Gastroesophageal sphincter (tissue), 4 donors: ENCODE measurements at regions not wholly inside any gene's neighbourhood (a gene's known extent, or its start where the extent isn't known, plus 50 kb on each side); places are given as distances from the start of the nearest gene placed in this dataset.

Source experiments
- ATAC-seq: fragments of 150-250 bp; one replicate; pipeline ENCODE4 v1.9.1; 2016; ENCODE audit warnings: mild to moderate bottlenecking, moderate library complexity
- H3K27ac ChIP-seq, 4 donors: fragments of 200-600 bp; sonication (generic) in 3 of 4; 1 replicate in 3 of 4; 2 replicates in 1 of 4; pipeline ENCODE4 v1.5.1; 2016 to 2019
- H3K27me3 ChIP-seq: fragments of 200-600 bp; sonication (generic); one replicate; pipeline ENCODE4 v1.5.1; 2019
- H3K36me3 ChIP-seq, 2 donors: fragments of 200-600 bp; sonication (generic); one replicate each; pipeline ENCODE4 v1.5.1; 2019; ENCODE audit warnings: control low read depth in 1 of 2
- H3K4me1 ChIP-seq, 3 donors: fragments of 200-600 bp; sonication (generic); 1 replicate in 2 of 3; 2 replicates in 1 of 3; pipeline ENCODE4 v1.5.1; 2016 to 2019; ENCODE audit warnings: control low read depth in 2 of 3
- H3K4me3 ChIP-seq, 2 donors: fragments of 200-600 bp; sonication (generic); one replicate each; pipeline ENCODE4 v1.5.1; 2019; ENCODE audit warnings: mild to moderate bottlenecking in 1 of 2, moderate library complexity in 1 of 2
- H3K9me3 ChIP-seq, 3 donors: fragments of 200-600 bp; sonication (generic); one replicate each; pipeline ENCODE4 v1.5.1; 2017 to 2019; ENCODE audit warnings: control low read depth in 2 of 3
- CTCF ChIP-seq, 4 experiments: fragments of 200-600 bp in 2 of 4; fragments of 450-650 bp in 2 of 4; sonication (generic) in 1 of 4; IDR thresholded peaks; one replicate each; pipeline ENCODE4 v1.5.1; 2017 to 2019; ENCODE audit warnings: antibody characterized with exemption in 4 of 4, mild to moderate bottlenecking in 2 of 4, moderate library complexity in 2 of 4
- EP300 ChIP-seq: sonication (generic); formaldehyde crosslinking; IDR thresholded peaks from one replicate; pipeline ENCODE4 v1.6.1; 2017; ENCODE audit warnings: antibody characterized with exemption, mild to moderate bottlenecking
- POLR2A ChIP-seq, 2 donors: fragments of 450-650 bp; IDR thresholded peaks; one replicate each; pipeline ENCODE4 v1.6.1; 2017; ENCODE audit warnings: antibody characterized with exemption in 2 of 2, mild to moderate bottlenecking in 2 of 2, moderate library complexity in 1 of 2
- POLR2AphosphoS5 ChIP-seq: sonication (generic); formaldehyde crosslinking; IDR thresholded peaks from one replicate; pipeline ENCODE4 v1.6.1; 2017; ENCODE audit warnings: antibody characterized with exemption
- WGBS, 2 donors: methylation state at CpG; one replicate each; pipeline ENCODE4 v1.1.5; 2018; ENCODE audit warnings: low coverage in 1 of 2; 5-methylcytosine and 5-hydroxymethylcytosine counted together

- ATAC-seq = no peak
- H3K4me1 ChIP-seq = no peaks in the 10 kb centered on the region
- H3K9me3 ChIP-seq = no peaks in the 10 kb centered on the region
- TF ChIP-seq EP300 = no peak
- no peak for TF ChIP-seq POLR2A (IDR thresholded peaks at IDR 0.05)
- no peak for TF ChIP-seq POLR2AphosphoS5
- TF ChIP-seq CTCF (IDR thresholded peaks at IDR 0.05) = no peak
- H3K4me3 ChIP-seq = no peak overlapping the region
- H3K27ac ChIP-seq = no peak overlapping the region
- WGBS, 2 donors = 78 to 100% methylated on average over 1 of the region's 1 CpG
- H3K27me3 ChIP-seq = no peaks in the 10 kb centered on the region
- H3K36me3 ChIP-seq = no peaks in the 10 kb centered on the region
Measured at GRCh38 chr4:32133141-32133540, 1413.0 kb downstream of the PCDH7 start.

- Histone ChIP-seq H3K4me1 (no peaks in the 10 kb centered on the region), H3K9me3 (no peaks in the 10 kb centered on the region), H3K27ac (no peak overlapping the region), H3K4me3 (no peak overlapping the region), H3K36me3 (no peaks in the 10 kb centered on the region), H3K27me3 (no peaks in the 10 kb centered on the region)
- no peak for ATAC-seq
- TF ChIP-seq POLR2AphosphoS5 (no peak), CTCF (IDR thresholded peaks at IDR 0.05) (no peak), EP300 (no peak), POLR2A (IDR thresholded peaks at IDR 0.05) (no peak)
Measured at GRCh38 chr4:32133734-32134133, 1413.6 kb downstream of the PCDH7 start.

GRCh38 chr4:32135642-32136041 lies 1415.5 kb downstream of the PCDH7 start:
- no peak overlapping the region for H3K4me3 ChIP-seq
- H3K27me3 ChIP-seq = no peaks in the 10 kb centered on the region
- H3K9me3 ChIP-seq = no peaks in the 10 kb centered on the region
- no peaks in the 10 kb centered on the region for H3K36me3 ChIP-seq
- TF ChIP-seq CTCF (IDR thresholded peaks at IDR 0.05) (no peak), EP300 (no peak), POLR2AphosphoS5 (no peak), POLR2A (IDR thresholded peaks at IDR 0.05) (no peak)
- ATAC-seq = no peak
- no peak overlapping the region for H3K27ac ChIP-seq
- H3K4me1 ChIP-seq = no peaks in the 10 kb centered on the region

- WGBS, 2 donors = 71 to 94% methylated on average over 1 to 2 of the region's 2 CpGs
- no peak for ATAC-seq
Measured at GRCh38 chr4:32136081-32136787, 1416.1 kb downstream of the PCDH7 start.

GRCh38 chr4:32140636-32141035 lies 1420.5 kb downstream of the PCDH7 start:
- no peak for ATAC-seq
- no peak for TF ChIP-seq POLR2AphosphoS5
- TF ChIP-seq POLR2A (IDR thresholded peaks at IDR 0.05) = no peak
- no peak for TF ChIP-seq CTCF (IDR thresholded peaks at IDR 0.05)
- TF ChIP-seq EP300 = no peak

More at GRCh38 chr4:32136081-32136787, 1416.1 kb downstream of the PCDH7 start:
- no peaks in the 10 kb centered on the region for H3K36me3 ChIP-seq
- no peaks in the 10 kb centered on the region for H3K4me1 ChIP-seq
- no peaks in the 10 kb centered on the region for H3K9me3 ChIP-seq
- TF ChIP-seq EP300 = no peak
- H3K27ac ChIP-seq = no peak overlapping the region
- H3K4me3 ChIP-seq = no peak overlapping the region
- H3K27me3 ChIP-seq = no peaks in the 10 kb centered on the region

More at GRCh38 chr4:32140636-32141035, 1420.5 kb downstream of the PCDH7 start:
- Histone ChIP-seq H3K27me3 (no peaks in the 10 kb centered on the region), H3K9me3 (no peaks in the 10 kb centered on the region), H3K4me3 (no peak overlapping the region), H3K27ac (no peak overlapping the region), H3K36me3 (no peaks in the 10 kb centered on the region), H3K4me1 (no peaks in the 10 kb centered on the region)
- 17 to 67% methylated on average over 1 to 2 of the region's 2 CpGs for WGBS, 2 donors
